ENCODE measurements at regions not wholly inside any gene's neighbourhood (a gene's known extent, or its start where the extent isn't known, plus 50 kb on each side); places are given as distances from the start of the nearest gene placed in this dataset.

GRCh38 chr7:9407816-9408215, 974.4 kb downstream of the NXPH1 start:
- Histone ChIP-seq H3K4me1 (ENCODE audit: insufficient read depth) (no peaks in the 10 kb centered on the region), H4K20me1 (ENCODE audit: insufficient read depth, poor library complexity, severe bottlenecking) (no peaks in the 10 kb centered on the region), H3K79me2 (no peaks in the 10 kb centered on the region), H3K27ac (no peak overlapping the region), H3K4me3 (no peak overlapping the region), H3K27me3 (no peaks in the 10 kb centered on the region), H3K9me3 (ENCODE audit: low read depth) (no peaks in the 10 kb centered on the region), H2AFZ (no peak overlapping the region), H3K36me3 (replicated peaks; ENCODE audit: insufficient read depth, low read depth) (no peaks in the 10 kb centered on the region), H3K9me2 (replicated peaks; ENCODE audit: insufficient read depth) (no peaks in the 10 kb centered on the region), H3K4me2 (no peak overlapping the region)
- 42% methylated on average over 4 of the region's 4 CpGs for WGBS (ENCODE audit: low lambda C conversion rate, missing lambda C conversion rate)
- DNase-seq (ENCODE audit: low spot score) = no peak
- TF ChIP-seq EZH2phosphoT487 (IDR thresholded peaks at IDR 0.05; ENCODE audit: low read depth, severe bottlenecking, unreplicated experiment) (no peak), EZH2 (IDR thresholded peaks at IDR 0.05; ENCODE audit: borderline replicate concordance) (no peak)
- TF ChIP-seq, protein P1, sequence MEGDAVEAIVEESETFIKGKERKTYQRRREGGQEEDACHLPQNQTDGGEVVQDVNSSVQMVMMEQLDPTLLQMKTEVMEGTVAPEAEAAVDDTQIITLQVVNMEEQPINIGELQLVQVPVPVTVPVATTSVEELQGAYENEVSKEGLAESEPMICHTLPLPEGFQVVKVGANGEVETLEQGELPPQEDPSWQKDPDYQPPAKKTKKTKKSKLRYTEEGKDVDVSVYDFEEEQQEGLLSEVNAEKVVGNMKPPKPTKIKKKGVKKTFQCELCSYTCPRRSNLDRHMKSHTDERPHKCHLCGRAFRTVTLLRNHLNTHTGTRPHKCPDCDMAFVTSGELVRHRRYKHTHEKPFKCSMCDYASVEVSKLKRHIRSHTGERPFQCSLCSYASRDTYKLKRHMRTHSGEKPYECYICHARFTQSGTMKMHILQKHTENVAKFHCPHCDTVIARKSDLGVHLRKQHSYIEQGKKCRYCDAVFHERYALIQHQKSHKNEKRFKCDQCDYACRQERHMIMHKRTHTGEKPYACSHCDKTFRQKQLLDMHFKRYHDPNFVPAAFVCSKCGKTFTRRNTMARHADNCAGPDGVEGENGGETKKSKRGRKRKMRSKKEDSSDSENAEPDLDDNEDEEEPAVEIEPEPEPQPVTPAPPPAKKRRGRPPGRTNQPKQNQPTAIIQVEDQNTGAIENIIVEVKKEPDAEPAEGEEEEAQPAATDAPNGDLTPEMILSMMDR (IDR thresholded peaks at IDR 0.05; ENCODE audit: poor library complexity) = no peak

- no peak for TF ChIP-seq EZH2 (IDR thresholded peaks at IDR 0.05; ENCODE audit: borderline replicate concordance)
- no peak for TF ChIP-seq EZH2phosphoT487 (IDR thresholded peaks at IDR 0.05; ENCODE audit: low read depth, severe bottlenecking, unreplicated experiment)
- TF ChIP-seq, protein P1 (IDR thresholded peaks at IDR 0.05; ENCODE audit: poor library complexity) = no peak
- Histone ChIP-seq H2AFZ (no peak overlapping the region), H3K4me3 (no peak overlapping the region), H3K4me1 (ENCODE audit: insufficient read depth) (no peaks in the 10 kb centered on the region), H3K9me2 (replicated peaks; ENCODE audit: insufficient read depth) (no peaks in the 10 kb centered on the region), H3K4me2 (no peak overlapping the region), H4K20me1 (ENCODE audit: insufficient read depth, poor library complexity, severe bottlenecking) (no peaks in the 10 kb centered on the region), H3K27me3 (no peaks in the 10 kb centered on the region), H3K36me3 (replicated peaks; ENCODE audit: insufficient read depth, low read depth) (no peaks in the 10 kb centered on the region), H3K79me2 (no peaks in the 10 kb centered on the region), H3K27ac (no peak overlapping the region), H3K9me3 (ENCODE audit: low read depth) (no peaks in the 10 kb centered on the region)
- DNase-seq (ENCODE audit: low spot score) = no peak
- WGBS (ENCODE audit: low lambda C conversion rate, missing lambda C conversion rate) = 83% methylated on average over 4 of the region's 4 CpGs
Observed at GRCh38 chr7:9453521-9453920, 1020.1 kb downstream of the NXPH1 start.

DNA sequence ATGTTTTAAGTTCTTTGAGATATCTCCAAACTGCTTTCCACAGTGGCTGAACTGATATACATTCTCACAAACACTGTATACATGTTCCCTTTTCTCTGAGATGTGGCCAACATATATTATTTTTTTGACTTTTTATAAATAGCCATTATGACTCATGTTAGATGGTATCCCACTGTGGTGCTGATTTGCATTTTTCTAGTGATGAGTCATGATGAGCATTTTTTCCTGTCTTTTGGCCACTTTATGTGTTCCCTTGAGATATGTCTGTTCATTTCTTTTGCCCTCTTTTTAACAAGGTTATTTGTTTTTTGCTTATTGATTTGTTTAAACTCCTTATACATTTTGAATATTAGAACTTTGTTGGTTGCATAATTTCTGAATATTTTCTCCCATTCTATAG, 1055.1 kb downstream of the NXPH1 start:
- Histone ChIP-seq H3K9me2 (replicated peaks; ENCODE audit: insufficient read depth) (no peaks in the 10 kb centered on the region), H3K27ac (no peak overlapping the region), H3K4me3 (no peak overlapping the region), H3K4me1 (ENCODE audit: insufficient read depth) (no peaks in the 10 kb centered on the region), H3K36me3 (replicated peaks; ENCODE audit: insufficient read depth, low read depth) (no peaks in the 10 kb centered on the region), H3K9me3 (ENCODE audit: low read depth) (no peaks in the 10 kb centered on the region), H4K20me1 (ENCODE audit: insufficient read depth, poor library complexity, severe bottlenecking) (no peaks in the 10 kb centered on the region), H2AFZ (no peak overlapping the region), H3K27me3 (no peaks in the 10 kb centered on the region), H3K4me2 (no peak overlapping the region), H3K79me2 (no peaks in the 10 kb centered on the region)
- DNase-seq (ENCODE audit: low spot score) = peak; percentile 10
- TF ChIP-seq EZH2phosphoT487 (IDR thresholded peaks at IDR 0.05; ENCODE audit: low read depth, severe bottlenecking, unreplicated experiment) (no peak), EZH2 (IDR thresholded peaks at IDR 0.05; ENCODE audit: borderline replicate concordance) (no peak)
- TF ChIP-seq, protein P1 (IDR thresholded peaks at IDR 0.05; ENCODE audit: poor library complexity) = no peak

DNA sequence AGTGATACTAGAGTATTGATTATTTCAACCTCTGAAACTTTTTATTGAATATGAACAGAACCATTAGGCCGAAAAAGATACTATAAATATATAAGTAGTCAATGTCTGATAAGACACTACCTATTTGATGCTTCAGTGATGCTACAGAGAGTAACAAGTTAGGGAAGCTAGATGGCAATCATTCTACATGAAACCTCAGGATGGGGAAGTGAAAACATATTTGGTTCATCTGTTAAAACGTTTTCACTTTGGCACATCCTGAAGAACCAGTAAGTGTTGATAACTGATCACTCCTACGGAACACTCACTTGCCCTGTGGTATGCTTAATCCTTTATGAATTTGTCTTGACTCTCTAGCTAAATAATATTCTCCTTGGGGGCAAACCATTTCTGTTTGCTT, 1064.9 kb downstream of the NXPH1 start:
- TF ChIP-seq EZH2 (IDR thresholded peaks at IDR 0.05; ENCODE audit: borderline replicate concordance) (no peak), EZH2phosphoT487 (IDR thresholded peaks at IDR 0.05; ENCODE audit: low read depth, severe bottlenecking, unreplicated experiment) (no peak)
- TF ChIP-seq, protein P1 (IDR thresholded peaks at IDR 0.05; ENCODE audit: poor library complexity) = no peak
- 70% methylated on average over 3 of the region's 3 CpGs for WGBS (ENCODE audit: low lambda C conversion rate, missing lambda C conversion rate)
- no peaks in the 10 kb centered on the region for H3K27me3 ChIP-seq

More for the DNA sequence above, 1064.9 kb downstream of the NXPH1 start:
- Histone ChIP-seq H2AFZ (no peak overlapping the region), H3K4me3 (no peak overlapping the region), H3K4me2 (no peak overlapping the region), H3K79me2 (no peaks in the 10 kb centered on the region), H3K27ac (no peak overlapping the region), H3K9me2 (replicated peaks; ENCODE audit: insufficient read depth) (no peaks in the 10 kb centered on the region), H3K9me3 (ENCODE audit: low read depth) (no peaks in the 10 kb centered on the region), H3K36me3 (replicated peaks; ENCODE audit: insufficient read depth, low read depth) (no peaks in the 10 kb centered on the region), H3K4me1 (ENCODE audit: insufficient read depth) (no peaks in the 10 kb centered on the region), H4K20me1 (ENCODE audit: insufficient read depth, poor library complexity, severe bottlenecking) (no peaks in the 10 kb centered on the region)
- DNase-seq (ENCODE audit: low spot score) = no peak

All from hepatocyte (in vitro differentiated cells).